ENCODE measurements at regions not wholly inside any gene's neighbourhood (a gene's known extent, or its start where the extent isn't known, plus 50 kb on each side); places are given as distances from the start of the nearest gene placed in this dataset.
"Not testable (repeated sequence)": the region's sequence is repeated elsewhere in the genome, so short reads cannot be mapped to it uniquely, and the experiment has no call there.

DNA sequence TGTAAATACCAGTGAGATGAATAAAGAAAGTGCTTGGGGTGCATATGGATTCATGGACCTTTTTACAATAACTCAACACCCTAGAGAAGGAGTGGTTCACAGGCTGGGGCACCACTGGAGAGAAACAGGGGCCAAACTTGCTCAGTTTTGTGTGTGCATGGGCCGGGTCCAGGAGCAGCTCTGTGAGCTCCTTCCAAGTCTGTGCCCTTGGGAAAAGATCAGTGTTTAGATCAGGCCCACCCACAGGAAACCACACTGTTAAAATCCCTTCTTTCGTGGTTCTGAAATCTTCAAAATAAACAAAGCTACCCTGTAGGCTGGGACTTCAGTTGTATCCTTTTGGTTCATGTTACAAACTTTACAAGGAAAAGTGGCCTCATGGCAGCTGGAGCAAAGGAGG is 156.1 kb upstream of the TMEM260 start:
- intact Hi-C loops (cut with micrococcal nuclease), result loop anchor here (2.0 to 5.0 kb wide), 4 partner anchors 556 to 985 kb away; no protein-coding TSS in a partner anchor
- no peaks in the 10 kb centered on the region for H3K27me3 Mint-ChIP-seq (ENCODE audit: insufficient read depth, unreplicated experiment)
- no peak overlapping the region for H3K4me3 Mint-ChIP-seq (ENCODE audit: unreplicated experiment)
- no peaks in the 10 kb centered on the region for H3K36me3 Mint-ChIP-seq (ENCODE audit: insufficient read depth, unreplicated experiment)
- POLR2A ChIA-PET, result no interaction called here
- TF ChIP-seq, protein P1, sequence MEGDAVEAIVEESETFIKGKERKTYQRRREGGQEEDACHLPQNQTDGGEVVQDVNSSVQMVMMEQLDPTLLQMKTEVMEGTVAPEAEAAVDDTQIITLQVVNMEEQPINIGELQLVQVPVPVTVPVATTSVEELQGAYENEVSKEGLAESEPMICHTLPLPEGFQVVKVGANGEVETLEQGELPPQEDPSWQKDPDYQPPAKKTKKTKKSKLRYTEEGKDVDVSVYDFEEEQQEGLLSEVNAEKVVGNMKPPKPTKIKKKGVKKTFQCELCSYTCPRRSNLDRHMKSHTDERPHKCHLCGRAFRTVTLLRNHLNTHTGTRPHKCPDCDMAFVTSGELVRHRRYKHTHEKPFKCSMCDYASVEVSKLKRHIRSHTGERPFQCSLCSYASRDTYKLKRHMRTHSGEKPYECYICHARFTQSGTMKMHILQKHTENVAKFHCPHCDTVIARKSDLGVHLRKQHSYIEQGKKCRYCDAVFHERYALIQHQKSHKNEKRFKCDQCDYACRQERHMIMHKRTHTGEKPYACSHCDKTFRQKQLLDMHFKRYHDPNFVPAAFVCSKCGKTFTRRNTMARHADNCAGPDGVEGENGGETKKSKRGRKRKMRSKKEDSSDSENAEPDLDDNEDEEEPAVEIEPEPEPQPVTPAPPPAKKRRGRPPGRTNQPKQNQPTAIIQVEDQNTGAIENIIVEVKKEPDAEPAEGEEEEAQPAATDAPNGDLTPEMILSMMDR (IDR thresholded peaks at IDR 0.05; ENCODE audit: unreplicated experiment), result no peak
- CTCF ChIA-PET, result interaction anchor here (0.5 to 4.9 kb wide), 8 partner anchors 10 to 716 kb away, joined by 3 to 31 read pairs (median 4); no protein-coding TSS in a partner anchor
- no peaks in the 10 kb centered on the region for H3K4me1 Mint-ChIP-seq (ENCODE audit: insufficient read depth, unreplicated experiment)
- H3K9me3 Mint-ChIP-seq (ENCODE audit: unreplicated experiment), result no peaks in the 10 kb centered on the region
- H3K27ac Mint-ChIP-seq (ENCODE audit: low read depth, unreplicated experiment), result no peak overlapping the region
- BruUV-seq (replicated peaks), result no TSS peak
- DNase-seq (ENCODE audit: unreplicated experiment), result peak; percentile 4

DNA sequence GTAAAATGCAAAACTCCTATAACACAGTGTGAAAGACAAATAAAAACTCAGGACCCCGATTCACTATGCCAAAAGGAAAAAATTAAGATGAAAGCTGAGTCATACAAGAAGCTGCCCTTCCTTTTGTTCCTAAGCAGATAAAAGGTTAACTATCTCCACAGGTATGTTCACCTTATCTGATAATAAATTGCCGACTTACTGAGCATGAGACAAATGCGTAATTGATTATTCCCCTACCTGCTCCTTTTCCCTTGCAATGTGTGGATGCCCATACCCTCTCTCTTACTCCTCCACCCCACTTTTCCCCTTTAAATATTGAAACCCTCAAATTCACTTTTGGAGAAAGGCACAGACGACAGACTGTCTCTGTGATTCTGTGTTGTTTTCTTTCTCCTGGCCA is 148.6 kb upstream of the TMEM260 start:
- no peaks in the 10 kb centered on the region for H3K4me1 Mint-ChIP-seq (ENCODE audit: insufficient read depth, unreplicated experiment)
- TF ChIP-seq, protein P1 (IDR thresholded peaks at IDR 0.05; ENCODE audit: unreplicated experiment), result no peak
- ChIA-PET POLR2A (no interaction called here), CTCF (interaction anchor here (0.7 to 1.0 kb wide), 3 partner anchors 9 to 869 kb away, joined by 3 to 4 read pairs (median 4); no protein-coding TSS in a partner anchor)
- no peak overlapping the region for H3K27ac Mint-ChIP-seq (ENCODE audit: low read depth, unreplicated experiment)
- DNase-seq (ENCODE audit: unreplicated experiment), result no peak
- H3K4me3 Mint-ChIP-seq (ENCODE audit: unreplicated experiment), result no peak overlapping the region
- no peaks in the 10 kb centered on the region for H3K27me3 Mint-ChIP-seq (ENCODE audit: insufficient read depth, unreplicated experiment)
- BruUV-seq (replicated peaks), result no TSS peak
- H3K9me3 Mint-ChIP-seq (ENCODE audit: unreplicated experiment), result no peaks in the 10 kb centered on the region
- intact Hi-C loops (cut with micrococcal nuclease), result no loop called here
- no peaks in the 10 kb centered on the region for H3K36me3 Mint-ChIP-seq (ENCODE audit: insufficient read depth, unreplicated experiment)

DNA sequence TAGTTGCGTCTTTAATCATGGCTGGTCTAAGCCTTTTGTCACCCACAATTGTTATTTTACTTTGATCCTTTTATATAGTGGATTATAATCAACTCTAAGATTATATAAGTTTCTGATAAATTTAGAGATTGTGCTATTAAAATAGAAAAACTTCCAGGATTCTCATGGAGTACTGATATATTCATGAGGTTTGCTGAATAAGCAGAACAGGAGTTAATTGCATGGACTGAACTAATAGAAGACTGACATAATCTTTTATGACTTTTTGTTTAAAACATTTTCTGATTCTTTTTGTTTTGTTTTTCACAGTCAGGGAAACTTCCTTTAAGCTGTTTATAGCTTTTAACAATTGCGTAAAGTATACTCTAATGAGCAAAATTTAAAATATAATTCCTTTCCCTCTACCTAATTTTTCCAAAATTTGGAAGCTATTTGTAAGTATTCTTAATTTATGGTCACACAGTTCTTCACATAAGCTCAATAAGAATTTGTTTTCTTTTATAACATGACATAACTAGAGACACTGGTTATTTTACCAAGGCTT is 129.9 kb upstream of the TMEM260 start:
- ChIA-PET POLR2A (no interaction called here), CTCF (interaction anchor here (1.1 kb wide), 1 partner anchor 23 kb away, joined by 3 read pairs; no protein-coding TSS in a partner anchor)
- Mint-ChIP-seq H3K4me3 (ENCODE audit: unreplicated experiment) (no peak overlapping the region), H3K27ac (ENCODE audit: low read depth, unreplicated experiment) (no peak overlapping the region), H3K9me3 (ENCODE audit: unreplicated experiment) (no peaks in the 10 kb centered on the region), H3K36me3 (ENCODE audit: insufficient read depth, unreplicated experiment) (no peaks in the 10 kb centered on the region), H3K4me1 (ENCODE audit: insufficient read depth, unreplicated experiment) (no peaks in the 10 kb centered on the region), H3K27me3 (ENCODE audit: insufficient read depth, unreplicated experiment) (no peaks in the 10 kb centered on the region)
- DNase-seq (ENCODE audit: unreplicated experiment), result no peak
- TF ChIP-seq, protein P1 (IDR thresholded peaks at IDR 0.05; ENCODE audit: unreplicated experiment), result no peak
- BruUV-seq (replicated peaks), result no TSS peak
- intact Hi-C loops (cut with micrococcal nuclease), result no loop called here

DNA sequence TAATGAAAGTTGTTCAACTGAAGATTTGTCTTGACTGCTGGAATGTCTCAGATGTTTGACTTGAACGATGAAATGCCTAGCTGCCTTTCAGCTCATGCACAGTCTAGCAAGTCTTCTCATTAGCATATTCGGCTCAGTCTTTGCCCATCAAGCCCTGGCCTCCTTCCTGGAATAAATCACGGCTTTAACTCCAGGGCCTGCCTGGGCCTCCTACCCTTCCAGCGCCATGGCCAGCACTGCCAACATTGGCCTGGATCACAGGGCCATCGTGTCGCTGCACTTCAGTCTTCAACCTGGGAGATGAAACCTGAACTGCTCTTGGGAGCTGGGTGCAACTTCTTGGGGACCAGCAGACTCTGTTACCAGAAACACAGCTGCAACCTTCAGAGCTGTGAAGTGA is 126.7 kb upstream of the TMEM260 start:
- peaks cover 7% of the 10 kb centered on the region for H3K9me3 Mint-ChIP-seq (ENCODE audit: unreplicated experiment)
- TF ChIP-seq, protein P1 (IDR thresholded peaks at IDR 0.05; ENCODE audit: unreplicated experiment), result no peak
- DNase-seq (ENCODE audit: unreplicated experiment), result no peak
- POLR2A ChIA-PET, result no interaction called here
- BruUV-seq (replicated peaks), result no TSS peak
- H3K27ac Mint-ChIP-seq (ENCODE audit: low read depth, unreplicated experiment), result no peak overlapping the region
- no peak overlapping the region for H3K4me3 Mint-ChIP-seq (ENCODE audit: unreplicated experiment)
- CTCF ChIA-PET, result interaction anchor here (0.7 to 1.1 kb wide), 3 partner anchors 38 to 1015 kb away, joined by 3 to 4 read pairs (median 3); no protein-coding TSS in a partner anchor
- H3K4me1 Mint-ChIP-seq (ENCODE audit: insufficient read depth, unreplicated experiment), result no peaks in the 10 kb centered on the region
- H3K27me3 Mint-ChIP-seq (ENCODE audit: insufficient read depth, unreplicated experiment), result no peaks in the 10 kb centered on the region
- intact Hi-C loops (cut with micrococcal nuclease), result no loop called here
- no peaks in the 10 kb centered on the region for H3K36me3 Mint-ChIP-seq (ENCODE audit: insufficient read depth, unreplicated experiment)

DNA sequence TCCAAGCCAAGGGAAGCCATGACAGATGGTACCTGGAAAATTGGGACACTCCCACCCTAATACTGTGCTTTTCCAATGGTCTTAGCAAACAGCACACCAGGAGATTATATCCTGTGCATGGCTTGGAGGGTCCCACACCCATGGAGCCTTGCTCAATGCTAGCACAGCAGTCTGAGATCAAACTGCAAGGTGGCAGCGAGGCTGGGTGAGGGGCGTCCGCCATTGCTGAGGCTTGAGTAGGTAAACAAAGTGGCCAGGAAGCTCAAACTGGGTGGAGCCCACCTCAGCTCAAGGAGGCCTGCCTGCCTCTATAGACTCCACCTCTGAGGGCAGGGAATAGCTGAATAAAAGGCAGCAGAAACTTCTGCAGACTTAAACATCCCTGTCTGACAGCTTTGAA is 124.9 kb upstream of the TMEM260 start:
- ChIA-PET POLR2A (interaction anchor here (0.6 kb wide), 1 partner anchor 137 kb away, joined by 3 read pairs; no protein-coding TSS in a partner anchor), CTCF (interaction anchor here (1.3 kb wide), 1 partner anchor 20 kb away, joined by 5 read pairs; no protein-coding TSS in a partner anchor)
- H3K27ac Mint-ChIP-seq (ENCODE audit: low read depth, unreplicated experiment); H3K36me3 Mint-ChIP-seq (ENCODE audit: insufficient read depth, unreplicated experiment); H3K27me3 Mint-ChIP-seq (ENCODE audit: insufficient read depth, unreplicated experiment); H3K4me1 Mint-ChIP-seq (ENCODE audit: insufficient read depth, unreplicated experiment); H3K4me3 Mint-ChIP-seq (ENCODE audit: unreplicated experiment); DNase-seq (ENCODE audit: unreplicated experiment); BruUV-seq (replicated peaks); intact Hi-C loops (cut with micrococcal nuclease): not testable (repeated sequence)
- peaks cover 11% of the 10 kb centered on the region for H3K9me3 Mint-ChIP-seq (ENCODE audit: unreplicated experiment)
